Neural cell (in vitro differentiated cells): ENCODE measurements at regions not wholly inside any gene's neighbourhood (a gene's known extent, or its start where the extent isn't known, plus 50 kb on each side); places are given as distances from the start of the nearest gene placed in this dataset.

Experiments used
- H2AFZ ChIP-seq: fragments of 200-600, 300-800 bp; sonication (generic), shearing (Covaris generic); 2 replicates; pipeline ENCODE4 v1.6.0; 2014; ENCODE audit warnings: low read depth, mild to moderate bottlenecking, antibody characterized with exemption, low read length, moderate library complexity
- H3F3A ChIP-seq: fragments of 200-600 bp; shearing (Covaris generic); 2 replicates; pipeline ENCODE4 v1.6.1; 2016; ENCODE audit warnings: mild to moderate bottlenecking, moderate library complexity, mixed read lengths, antibody characterized with exemption, low read length; ENCODE audit not compliant: insufficient read depth, poor library complexity, severe bottlenecking
- H3K27ac ChIP-seq: fragments of 200-600, 300-800 bp; sonication (generic), shearing (Covaris generic); 2 replicates; pipeline ENCODE4 v1.5.1; 2014; ENCODE audit warnings: mild to moderate bottlenecking, low read length, moderate library complexity
- H3K27me3 ChIP-seq: fragments of 300-800, 200-600 bp; sonication (generic), shearing (Covaris generic); 2 replicates; pipeline ENCODE4 v1.6.0; 2014; ENCODE audit warnings: mild to moderate bottlenecking, low read depth, low read length, moderate library complexity; ENCODE audit not compliant: insufficient read depth
- H3K36me3 ChIP-seq: fragments of 300-800, 200-600 bp; sonication (generic), shearing (Covaris generic); 2 replicates; pipeline ENCODE4 v1.5.1; 2014; ENCODE audit warnings: mild to moderate bottlenecking, antibody characterized with exemption, low read length, moderate library complexity; ENCODE audit not compliant: insufficient read depth
- H3K4me2 ChIP-seq: fragments of 300-800, 200-600 bp; sonication (generic), shearing (Covaris generic); 2 replicates; pipeline ENCODE4 v1.6.0; 2014; ENCODE audit warnings: mild to moderate bottlenecking, low read length
- H3K4me3 ChIP-seq: fragments of 300-800, 200-600 bp; sonication (generic), shearing (Covaris generic); 2 replicates; pipeline ENCODE4 v1.5.1; 2014; ENCODE audit warnings: mild to moderate bottlenecking, low read length, moderate library complexity
- H3K79me2 ChIP-seq: fragments of 200-600 bp; shearing (Covaris generic); replicated peaks from 2 replicates; pipeline ENCODE4 v1.6.0; 2014; ENCODE audit warnings: mild to moderate bottlenecking, low read length, moderate library complexity; ENCODE audit not compliant: insufficient read depth
- H3K9ac ChIP-seq: fragments of 300-800, 200-600 bp; sonication (generic), shearing (Covaris generic); 2 replicates; pipeline ENCODE4 v1.6.1; 2016; ENCODE audit warnings: mild to moderate bottlenecking, low read length, mixed read lengths
- H3K9me2 ChIP-seq: fragments of 200-600 bp; shearing (Covaris generic); 2 replicates; pipeline ENCODE4 v1.6.1; 2016; ENCODE audit warnings: mild to moderate bottlenecking, low read length, mixed read lengths; ENCODE audit not compliant: insufficient read depth
- H3K9me3 ChIP-seq: fragments of 200-600, 300-800 bp; sonication (generic), shearing (Covaris generic); 2 replicates; pipeline ENCODE4 v1.6.1; 2016; ENCODE audit warnings: mild to moderate bottlenecking, mixed run types, low read length, moderate library complexity, mixed read lengths
- H4K20me1 ChIP-seq: fragments of 200-600 bp; shearing (Covaris generic); 2 replicates; pipeline ENCODE4 v1.6.1; 2016; ENCODE audit warnings: mild to moderate bottlenecking, mixed run types; ENCODE audit not compliant: insufficient read depth
- EP300 ChIP-seq: fragments of 450-650 bp; conservative IDR thresholded peaks from 2 replicates; pipeline ENCODE4 v1.6.1; 2014; ENCODE audit warnings: antibody characterized with exemption, mild to moderate bottlenecking, moderate library complexity; ENCODE audit not compliant: poor library complexity, severe bottlenecking
- EZH2 ChIP-seq: fragments of 200-600, 300-800 bp; shearing (Covaris generic), sonication (generic); IDR thresholded peaks from 2 replicates; pipeline ENCODE4 v1.6.1; 2014; ENCODE audit warnings: antibody characterized with exemption, low read length, borderline replicate concordance, mild to moderate bottlenecking; ENCODE audit not compliant: insufficient read depth, poor library complexity, severe bottlenecking
- MXI1 ChIP-seq: fragments of 450-650 bp; conservative IDR thresholded peaks from 2 replicates; pipeline ENCODE4 v1.6.1; 2014; ENCODE audit warnings: antibody characterized with exemption, mild to moderate bottlenecking; ENCODE audit not compliant: poor library complexity, severe bottlenecking
- POLR2AphosphoS5 ChIP-seq: IDR thresholded peaks from 2 replicates; pipeline ENCODE4 v1.6.1; 2012
- RAD21 ChIP-seq: fragments of 450-650 bp; conservative IDR thresholded peaks from 2 replicates; pipeline ENCODE4 v1.6.1; 2014; ENCODE audit warnings: antibody characterized with exemption, mild to moderate bottlenecking, moderate library complexity
- SMC3 ChIP-seq: fragments of 450-650 bp; conservative IDR thresholded peaks from 2 replicates; pipeline ENCODE4 v1.6.1; 2014; ENCODE audit warnings: antibody characterized with exemption, mild to moderate bottlenecking, moderate library complexity; ENCODE audit not compliant: poor library complexity
- TAF1 ChIP-seq: IDR thresholded peaks from 2 replicates; pipeline ENCODE4 v1.6.1; 2012; ENCODE audit warnings: low read depth
- TF ChIP-seq, protein P1 (sequence below): IDR thresholded peaks from 2 replicates; pipeline ENCODE4 v1.6.1; 2012; ENCODE audit warnings: borderline replicate concordance
- TF ChIP-seq, protein P2 (sequence below): fragments of 450-650 bp; IDR thresholded peaks from 2 replicates; pipeline ENCODE4 v1.5.1; 2014; ENCODE audit warnings: antibody characterized with exemption, mild to moderate bottlenecking, moderate library complexity; ENCODE audit not compliant: poor library complexity, severe bottlenecking

DNA sequence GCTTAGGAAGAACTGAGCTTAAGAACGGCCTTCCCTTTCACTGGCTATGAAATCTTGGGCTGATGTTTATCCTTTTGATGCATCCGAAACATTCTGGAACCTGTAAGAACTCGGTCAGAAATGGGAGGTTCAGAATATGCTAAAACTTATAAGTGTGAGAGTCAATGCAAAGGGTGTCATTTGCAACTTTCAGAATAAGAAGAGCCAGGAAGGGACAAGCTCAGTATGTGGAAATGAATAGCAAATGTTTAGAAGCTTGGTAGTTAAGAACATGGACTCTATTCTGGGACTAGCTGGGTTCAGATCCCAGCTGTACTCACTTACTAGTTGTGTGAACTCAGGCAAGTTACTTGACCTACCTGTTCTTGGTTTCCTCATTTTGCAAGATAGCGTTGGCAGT is 234.1 kb downstream of the OMA1 start:
- no peak overlapping the region for H3K9ac ChIP-seq
- H3K9me3 ChIP-seq = no peaks in the 10 kb centered on the region
- H3K9me2 ChIP-seq = no peaks in the 10 kb centered on the region
- H3K4me2 ChIP-seq = no peak overlapping the region
- no peak overlapping the region for H3K27ac ChIP-seq
- H3K36me3 ChIP-seq = no peaks in the 10 kb centered on the region
- no peaks in the 10 kb centered on the region for H4K20me1 ChIP-seq
- TF ChIP-seq POLR2AphosphoS5 (no peak), RAD21 (no peak), SMC3 (no peak), EP300 (no peak), TAF1 (no peak), EZH2 (no peak)
- TF ChIP-seq, protein P1, sequence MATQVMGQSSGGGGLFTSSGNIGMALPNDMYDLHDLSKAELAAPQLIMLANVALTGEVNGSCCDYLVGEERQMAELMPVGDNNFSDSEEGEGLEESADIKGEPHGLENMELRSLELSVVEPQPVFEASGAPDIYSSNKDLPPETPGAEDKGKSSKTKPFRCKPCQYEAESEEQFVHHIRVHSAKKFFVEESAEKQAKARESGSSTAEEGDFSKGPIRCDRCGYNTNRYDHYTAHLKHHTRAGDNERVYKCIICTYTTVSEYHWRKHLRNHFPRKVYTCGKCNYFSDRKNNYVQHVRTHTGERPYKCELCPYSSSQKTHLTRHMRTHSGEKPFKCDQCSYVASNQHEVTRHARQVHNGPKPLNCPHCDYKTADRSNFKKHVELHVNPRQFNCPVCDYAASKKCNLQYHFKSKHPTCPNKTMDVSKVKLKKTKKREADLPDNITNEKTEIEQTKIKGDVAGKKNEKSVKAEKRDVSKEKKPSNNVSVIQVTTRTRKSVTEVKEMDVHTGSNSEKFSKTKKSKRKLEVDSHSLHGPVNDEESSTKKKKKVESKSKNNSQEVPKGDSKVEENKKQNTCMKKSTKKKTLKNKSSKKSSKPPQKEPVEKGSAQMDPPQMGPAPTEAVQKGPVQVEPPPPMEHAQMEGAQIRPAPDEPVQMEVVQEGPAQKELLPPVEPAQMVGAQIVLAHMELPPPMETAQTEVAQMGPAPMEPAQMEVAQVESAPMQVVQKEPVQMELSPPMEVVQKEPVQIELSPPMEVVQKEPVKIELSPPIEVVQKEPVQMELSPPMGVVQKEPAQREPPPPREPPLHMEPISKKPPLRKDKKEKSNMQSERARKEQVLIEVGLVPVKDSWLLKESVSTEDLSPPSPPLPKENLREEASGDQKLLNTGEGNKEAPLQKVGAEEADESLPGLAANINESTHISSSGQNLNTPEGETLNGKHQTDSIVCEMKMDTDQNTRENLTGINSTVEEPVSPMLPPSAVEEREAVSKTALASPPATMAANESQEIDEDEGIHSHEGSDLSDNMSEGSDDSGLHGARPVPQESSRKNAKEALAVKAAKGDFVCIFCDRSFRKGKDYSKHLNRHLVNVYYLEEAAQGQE = no peak
- H3K79me2 ChIP-seq = no peaks in the 10 kb centered on the region
- H3F3A ChIP-seq = no peaks in the 10 kb centered on the region
- H2AFZ ChIP-seq = no peak overlapping the region
- H3K27me3 ChIP-seq = no peaks in the 10 kb centered on the region
- H3K4me3 ChIP-seq = no peak overlapping the region

DNA sequence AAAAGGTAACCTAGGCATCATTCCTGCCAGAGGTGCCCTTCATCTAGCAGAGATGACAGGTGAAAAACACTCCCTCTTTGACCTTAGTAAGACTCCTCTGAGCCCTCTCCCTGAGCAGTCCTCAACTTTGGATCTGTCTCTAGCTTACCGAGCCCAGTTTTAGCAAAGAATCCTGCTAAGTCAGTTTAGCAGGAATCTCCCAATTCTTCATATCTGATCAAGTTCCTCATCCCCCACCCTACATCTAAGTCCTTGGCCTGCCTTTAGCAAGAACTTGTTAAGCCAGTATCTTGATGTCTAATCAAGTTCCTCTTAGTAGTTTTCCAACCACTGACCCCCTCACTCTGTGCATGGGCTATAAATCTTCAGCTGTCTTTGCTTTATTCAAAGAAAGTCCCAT is 235.6 kb downstream of the OMA1 start:
- H2AFZ ChIP-seq = no peak overlapping the region
- no peaks in the 10 kb centered on the region for H3K79me2 ChIP-seq
- H3K4me2 ChIP-seq = no peak overlapping the region

More for the DNA sequence above, 235.6 kb downstream of the OMA1 start:
- Histone ChIP-seq H3K36me3 (no peaks in the 10 kb centered on the region), H3K9me2 (no peaks in the 10 kb centered on the region), H3F3A (no peaks in the 10 kb centered on the region), H3K9ac (no peak overlapping the region), H3K4me3 (no peak overlapping the region), H3K9me3 (no peaks in the 10 kb centered on the region), H3K27ac (no peak overlapping the region), H3K27me3 (no peaks in the 10 kb centered on the region), H4K20me1 (no peaks in the 10 kb centered on the region)
- TF ChIP-seq RAD21 (no peak), MXI1 (no peak), POLR2AphosphoS5 (no peak), EP300 (no peak), TAF1 (no peak), SMC3 (no peak), EZH2 (no peak)
- TF ChIP-seq, protein P1 = no peak
- TF ChIP-seq, protein P2, sequence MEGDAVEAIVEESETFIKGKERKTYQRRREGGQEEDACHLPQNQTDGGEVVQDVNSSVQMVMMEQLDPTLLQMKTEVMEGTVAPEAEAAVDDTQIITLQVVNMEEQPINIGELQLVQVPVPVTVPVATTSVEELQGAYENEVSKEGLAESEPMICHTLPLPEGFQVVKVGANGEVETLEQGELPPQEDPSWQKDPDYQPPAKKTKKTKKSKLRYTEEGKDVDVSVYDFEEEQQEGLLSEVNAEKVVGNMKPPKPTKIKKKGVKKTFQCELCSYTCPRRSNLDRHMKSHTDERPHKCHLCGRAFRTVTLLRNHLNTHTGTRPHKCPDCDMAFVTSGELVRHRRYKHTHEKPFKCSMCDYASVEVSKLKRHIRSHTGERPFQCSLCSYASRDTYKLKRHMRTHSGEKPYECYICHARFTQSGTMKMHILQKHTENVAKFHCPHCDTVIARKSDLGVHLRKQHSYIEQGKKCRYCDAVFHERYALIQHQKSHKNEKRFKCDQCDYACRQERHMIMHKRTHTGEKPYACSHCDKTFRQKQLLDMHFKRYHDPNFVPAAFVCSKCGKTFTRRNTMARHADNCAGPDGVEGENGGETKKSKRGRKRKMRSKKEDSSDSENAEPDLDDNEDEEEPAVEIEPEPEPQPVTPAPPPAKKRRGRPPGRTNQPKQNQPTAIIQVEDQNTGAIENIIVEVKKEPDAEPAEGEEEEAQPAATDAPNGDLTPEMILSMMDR = no peak
